ENCODE measurements at regions not wholly inside any gene's neighbourhood (a gene's known extent, or its start where the extent isn't known, plus 50 kb on each side); places are given as distances from the start of the nearest gene placed in this dataset.
"Not testable (repeated sequence)": the region's sequence is repeated elsewhere in the genome, so short reads cannot be mapped to it uniquely, and the experiment has no call there.

DNA sequence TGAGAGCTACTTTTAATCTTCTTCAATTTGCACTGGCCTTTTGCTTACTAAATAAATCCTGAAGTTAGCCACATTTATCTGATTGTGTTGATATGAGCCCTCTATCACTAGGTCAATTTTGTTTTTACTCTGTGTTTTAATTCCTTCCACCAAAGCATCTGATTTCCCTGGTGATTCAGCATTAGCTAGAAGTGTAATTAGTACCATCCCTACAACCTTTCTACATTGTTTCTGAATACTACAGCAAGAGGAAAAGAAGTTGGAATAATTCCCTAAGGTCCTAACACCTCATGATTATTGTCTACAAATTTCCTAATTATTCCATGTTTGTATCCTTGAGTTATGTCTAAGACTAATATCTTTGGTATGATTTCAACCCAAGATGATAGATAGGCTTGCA is 1093.6 kb downstream of the SUCLG1 start:
- CTCF ChIA-PET = no interaction called here
- intact Hi-C loops (cut with micrococcal nuclease; ENCODE audit: unreplicated experiment) = no loop called here

DNA sequence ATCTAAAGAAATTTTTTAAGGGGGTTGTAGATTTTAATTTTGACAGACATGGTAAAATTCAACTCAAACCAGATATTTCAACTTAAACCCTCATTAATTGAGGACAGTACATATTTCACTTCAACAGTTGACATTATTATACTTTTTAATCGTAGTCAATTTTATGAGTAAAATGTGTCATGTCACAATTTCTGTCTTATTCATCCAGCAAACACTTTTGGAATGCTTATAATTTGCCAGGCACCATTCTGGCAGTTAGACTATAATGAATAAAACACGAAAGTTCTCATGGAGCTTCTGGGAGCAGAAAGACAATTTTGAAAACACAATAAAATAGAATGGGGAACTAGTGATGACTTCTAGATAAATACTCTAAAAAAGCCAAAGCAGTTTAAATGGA is 1094.8 kb downstream of the SUCLG1 start:
- H3K4me1 ChIP-seq (ENCODE audit: insufficient read depth, low read length, poor library complexity, severe bottlenecking) = no peaks in the 10 kb centered on the region
- CTCF ChIA-PET = no interaction called here
- intact Hi-C loops (cut with micrococcal nuclease; ENCODE audit: unreplicated experiment) = no loop called here
- H3K27me3 ChIP-seq (replicated peaks; ENCODE audit: insufficient read depth, low read depth, low read length, poor library complexity) = no peaks in the 10 kb centered on the region
- H3K27ac ChIP-seq (ENCODE audit: low read depth, low read length, poor library complexity, severe bottlenecking) = no peak overlapping the region
- no peaks in the 10 kb centered on the region for H3K36me3 ChIP-seq (ENCODE audit: insufficient read depth, low read length, poor library complexity, severe bottlenecking)
- DNase-seq (ENCODE audit: low spot score) = no peak
- POLR2A ChIA-PET (ENCODE audit: low non-redundant PET) = no interaction called here
- no TSS peak for BruUV-seq (replicated peaks)
- no peak for TF ChIP-seq EZH2 (IDR thresholded peaks at IDR 0.05; ENCODE audit: borderline replicate concordance, low read depth, low read length, poor library complexity, severe bottlenecking)
- TF ChIP-seq, protein P1, sequence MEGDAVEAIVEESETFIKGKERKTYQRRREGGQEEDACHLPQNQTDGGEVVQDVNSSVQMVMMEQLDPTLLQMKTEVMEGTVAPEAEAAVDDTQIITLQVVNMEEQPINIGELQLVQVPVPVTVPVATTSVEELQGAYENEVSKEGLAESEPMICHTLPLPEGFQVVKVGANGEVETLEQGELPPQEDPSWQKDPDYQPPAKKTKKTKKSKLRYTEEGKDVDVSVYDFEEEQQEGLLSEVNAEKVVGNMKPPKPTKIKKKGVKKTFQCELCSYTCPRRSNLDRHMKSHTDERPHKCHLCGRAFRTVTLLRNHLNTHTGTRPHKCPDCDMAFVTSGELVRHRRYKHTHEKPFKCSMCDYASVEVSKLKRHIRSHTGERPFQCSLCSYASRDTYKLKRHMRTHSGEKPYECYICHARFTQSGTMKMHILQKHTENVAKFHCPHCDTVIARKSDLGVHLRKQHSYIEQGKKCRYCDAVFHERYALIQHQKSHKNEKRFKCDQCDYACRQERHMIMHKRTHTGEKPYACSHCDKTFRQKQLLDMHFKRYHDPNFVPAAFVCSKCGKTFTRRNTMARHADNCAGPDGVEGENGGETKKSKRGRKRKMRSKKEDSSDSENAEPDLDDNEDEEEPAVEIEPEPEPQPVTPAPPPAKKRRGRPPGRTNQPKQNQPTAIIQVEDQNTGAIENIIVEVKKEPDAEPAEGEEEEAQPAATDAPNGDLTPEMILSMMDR (conservative IDR thresholded peaks at IDR 0.05; ENCODE audit: low read depth, low read length) = no peak
- H3K9me3 ChIP-seq (ENCODE audit: low read depth, low read length, poor library complexity, severe bottlenecking) = peaks cover 22% of the 10 kb centered on the region
- H3K4me3 ChIP-seq (ENCODE audit: low read depth, low read length, poor library complexity, severe bottlenecking) = no peak overlapping the region

More for the DNA sequence above, 1093.6 kb downstream of the SUCLG1 start:
- Histone ChIP-seq H3K36me3 (ENCODE audit: insufficient read depth, low read length, poor library complexity, severe bottlenecking) (no peaks in the 10 kb centered on the region), H3K9me3 (ENCODE audit: low read depth, low read length, poor library complexity, severe bottlenecking) (peaks cover 29% of the 10 kb centered on the region), H3K4me3 (ENCODE audit: low read depth, low read length, poor library complexity, severe bottlenecking) (no peak overlapping the region), H3K4me1 (ENCODE audit: insufficient read depth, low read length, poor library complexity, severe bottlenecking) (no peaks in the 10 kb centered on the region), H3K27me3 (replicated peaks; ENCODE audit: insufficient read depth, low read depth, low read length, poor library complexity) (no peaks in the 10 kb centered on the region), H3K27ac (ENCODE audit: low read depth, low read length, poor library complexity, severe bottlenecking) (no peak overlapping the region)
- POLR2A ChIA-PET (ENCODE audit: low non-redundant PET) = no interaction called here
- DNase-seq (ENCODE audit: low spot score) = no peak
- BruUV-seq (replicated peaks) = no TSS peak
- TF ChIP-seq, protein P1 (conservative IDR thresholded peaks at IDR 0.05; ENCODE audit: low read depth, low read length) = no peak
- no peak for TF ChIP-seq EZH2 (IDR thresholded peaks at IDR 0.05; ENCODE audit: borderline replicate concordance, low read depth, low read length, poor library complexity, severe bottlenecking)

DNA sequence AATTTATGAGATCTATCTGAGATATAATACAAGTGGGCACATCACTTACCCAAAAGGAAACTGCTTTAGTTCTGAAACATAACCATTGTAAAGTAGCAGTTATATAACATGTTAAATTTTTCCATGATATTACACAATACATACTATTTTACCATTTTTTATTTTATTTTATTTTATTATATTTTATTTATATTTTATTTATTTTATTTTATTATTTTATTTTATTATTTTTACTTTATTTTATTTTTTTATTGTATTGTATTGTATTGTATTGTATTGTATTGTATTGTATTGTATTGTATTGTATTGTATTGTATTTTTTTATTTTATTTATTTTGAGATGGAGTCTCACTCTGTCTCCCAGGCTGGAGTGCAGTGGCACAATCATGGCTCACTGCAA is 1095.9 kb downstream of the SUCLG1 start:
- intact Hi-C loops (cut with micrococcal nuclease; ENCODE audit: unreplicated experiment); H3K27me3 ChIP-seq (replicated peaks; ENCODE audit: insufficient read depth, low read depth, low read length, poor library complexity); BruUV-seq (replicated peaks); DNase-seq (ENCODE audit: low spot score); H3K36me3 ChIP-seq (ENCODE audit: insufficient read depth, low read length, poor library complexity, severe bottlenecking); POLR2A ChIA-PET (ENCODE audit: low non-redundant PET); H3K27ac ChIP-seq (ENCODE audit: low read depth, low read length, poor library complexity, severe bottlenecking); H3K4me1 ChIP-seq (ENCODE audit: insufficient read depth, low read length, poor library complexity, severe bottlenecking); H3K4me3 ChIP-seq (ENCODE audit: low read depth, low read length, poor library complexity, severe bottlenecking); CTCF ChIA-PET: not testable (repeated sequence)
- peaks cover 17% of the 10 kb centered on the region for H3K9me3 ChIP-seq (ENCODE audit: low read depth, low read length, poor library complexity, severe bottlenecking)

DNA sequence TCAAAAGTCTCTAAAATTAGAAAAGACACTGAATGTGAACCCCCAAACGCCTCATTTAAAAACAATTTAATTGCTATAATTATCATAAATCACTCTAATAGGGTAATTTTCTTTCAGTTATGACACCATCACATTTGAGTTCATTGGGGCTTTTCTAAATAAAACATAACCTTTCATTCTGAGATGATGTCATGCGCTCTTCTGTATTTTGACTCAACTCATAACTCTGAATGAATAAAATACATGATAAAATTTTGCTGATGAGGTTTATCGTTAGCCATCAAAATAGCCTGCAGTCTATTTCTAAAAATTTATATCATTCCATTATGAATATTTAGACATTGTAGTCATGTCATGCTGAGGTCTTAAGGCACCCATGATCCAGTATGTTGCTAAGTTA is 1099.7 kb downstream of the SUCLG1 start:
- ChIA-PET POLR2A (ENCODE audit: low non-redundant PET) (no interaction called here), CTCF (no interaction called here)
- no peaks in the 10 kb centered on the region for H3K4me1 ChIP-seq (ENCODE audit: insufficient read depth, low read length, poor library complexity, severe bottlenecking)
- H3K4me3 ChIP-seq (ENCODE audit: low read depth, low read length, poor library complexity, severe bottlenecking) = no peak overlapping the region
- H3K36me3 ChIP-seq (ENCODE audit: insufficient read depth, low read length, poor library complexity, severe bottlenecking) = no peaks in the 10 kb centered on the region
- no peaks in the 10 kb centered on the region for H3K27me3 ChIP-seq (replicated peaks; ENCODE audit: insufficient read depth, low read depth, low read length, poor library complexity)
- TF ChIP-seq EZH2 (IDR thresholded peaks at IDR 0.05; ENCODE audit: borderline replicate concordance, low read depth, low read length, poor library complexity, severe bottlenecking) = no peak
- TF ChIP-seq, protein P1 (conservative IDR thresholded peaks at IDR 0.05; ENCODE audit: low read depth, low read length) = no peak
- H3K9me3 ChIP-seq (ENCODE audit: low read depth, low read length, poor library complexity, severe bottlenecking) = peaks cover 20% of the 10 kb centered on the region
- H3K27ac ChIP-seq (ENCODE audit: low read depth, low read length, poor library complexity, severe bottlenecking) = no peak overlapping the region
- BruUV-seq (replicated peaks) = no TSS peak
- intact Hi-C loops (cut with micrococcal nuclease; ENCODE audit: unreplicated experiment) = no loop called here
- no peak for DNase-seq (ENCODE audit: low spot score)

All from A673 (cell line).